ENCODE measurements at regions not wholly inside any gene's neighbourhood (a gene's known extent, or its start where the extent isn't known, plus 50 kb on each side); places are given as distances from the start of the nearest gene placed in this dataset.

DNA sequence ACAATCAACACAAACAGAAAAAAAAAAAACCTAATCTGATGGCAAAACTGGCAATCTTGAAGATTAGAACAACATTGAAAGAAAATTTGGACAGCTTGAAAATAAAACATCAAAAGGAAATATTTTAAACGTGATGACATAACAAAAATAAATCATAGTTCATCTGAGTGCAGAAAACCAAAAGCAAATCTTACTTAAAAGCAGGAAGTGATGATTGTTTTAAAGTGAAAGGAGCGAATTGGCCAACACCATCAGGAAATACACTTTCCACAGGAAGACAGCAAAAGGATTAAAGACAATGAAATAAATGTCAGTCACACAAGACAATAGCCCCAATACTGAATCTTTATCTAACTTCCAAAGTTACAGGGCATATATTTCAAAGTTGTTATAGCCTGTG, 696.5 kb upstream of the CHORDC1 start:
- H3K27ac ChIP-seq (replicated peaks): no peak overlapping the region
- no peaks in the 10 kb centered on the region for H3K27me3 ChIP-seq (ENCODE audit: insufficient read depth, poor library complexity, severe bottlenecking)
- no peak for DNase-seq (ENCODE audit: low read depth in 1 of 2, low spot score in 1 of 2)
- TF ChIP-seq SPI1 (IDR thresholded peaks at IDR 0.05; ENCODE audit: borderline replicate concordance, low read depth) (no peak), GABPA (IDR thresholded peaks at IDR 0.05; ENCODE audit: low read depth) (no peak), POLR2AphosphoS5 (IDR thresholded peaks at IDR 0.05; ENCODE audit: low read depth) (no peak)
- TF ChIP-seq, protein P1, sequence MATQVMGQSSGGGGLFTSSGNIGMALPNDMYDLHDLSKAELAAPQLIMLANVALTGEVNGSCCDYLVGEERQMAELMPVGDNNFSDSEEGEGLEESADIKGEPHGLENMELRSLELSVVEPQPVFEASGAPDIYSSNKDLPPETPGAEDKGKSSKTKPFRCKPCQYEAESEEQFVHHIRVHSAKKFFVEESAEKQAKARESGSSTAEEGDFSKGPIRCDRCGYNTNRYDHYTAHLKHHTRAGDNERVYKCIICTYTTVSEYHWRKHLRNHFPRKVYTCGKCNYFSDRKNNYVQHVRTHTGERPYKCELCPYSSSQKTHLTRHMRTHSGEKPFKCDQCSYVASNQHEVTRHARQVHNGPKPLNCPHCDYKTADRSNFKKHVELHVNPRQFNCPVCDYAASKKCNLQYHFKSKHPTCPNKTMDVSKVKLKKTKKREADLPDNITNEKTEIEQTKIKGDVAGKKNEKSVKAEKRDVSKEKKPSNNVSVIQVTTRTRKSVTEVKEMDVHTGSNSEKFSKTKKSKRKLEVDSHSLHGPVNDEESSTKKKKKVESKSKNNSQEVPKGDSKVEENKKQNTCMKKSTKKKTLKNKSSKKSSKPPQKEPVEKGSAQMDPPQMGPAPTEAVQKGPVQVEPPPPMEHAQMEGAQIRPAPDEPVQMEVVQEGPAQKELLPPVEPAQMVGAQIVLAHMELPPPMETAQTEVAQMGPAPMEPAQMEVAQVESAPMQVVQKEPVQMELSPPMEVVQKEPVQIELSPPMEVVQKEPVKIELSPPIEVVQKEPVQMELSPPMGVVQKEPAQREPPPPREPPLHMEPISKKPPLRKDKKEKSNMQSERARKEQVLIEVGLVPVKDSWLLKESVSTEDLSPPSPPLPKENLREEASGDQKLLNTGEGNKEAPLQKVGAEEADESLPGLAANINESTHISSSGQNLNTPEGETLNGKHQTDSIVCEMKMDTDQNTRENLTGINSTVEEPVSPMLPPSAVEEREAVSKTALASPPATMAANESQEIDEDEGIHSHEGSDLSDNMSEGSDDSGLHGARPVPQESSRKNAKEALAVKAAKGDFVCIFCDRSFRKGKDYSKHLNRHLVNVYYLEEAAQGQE (IDR thresholded peaks at IDR 0.05; ENCODE audit: insufficient replicate concordance, low read depth): no peak
- TF ChIP-seq, protein P2, sequence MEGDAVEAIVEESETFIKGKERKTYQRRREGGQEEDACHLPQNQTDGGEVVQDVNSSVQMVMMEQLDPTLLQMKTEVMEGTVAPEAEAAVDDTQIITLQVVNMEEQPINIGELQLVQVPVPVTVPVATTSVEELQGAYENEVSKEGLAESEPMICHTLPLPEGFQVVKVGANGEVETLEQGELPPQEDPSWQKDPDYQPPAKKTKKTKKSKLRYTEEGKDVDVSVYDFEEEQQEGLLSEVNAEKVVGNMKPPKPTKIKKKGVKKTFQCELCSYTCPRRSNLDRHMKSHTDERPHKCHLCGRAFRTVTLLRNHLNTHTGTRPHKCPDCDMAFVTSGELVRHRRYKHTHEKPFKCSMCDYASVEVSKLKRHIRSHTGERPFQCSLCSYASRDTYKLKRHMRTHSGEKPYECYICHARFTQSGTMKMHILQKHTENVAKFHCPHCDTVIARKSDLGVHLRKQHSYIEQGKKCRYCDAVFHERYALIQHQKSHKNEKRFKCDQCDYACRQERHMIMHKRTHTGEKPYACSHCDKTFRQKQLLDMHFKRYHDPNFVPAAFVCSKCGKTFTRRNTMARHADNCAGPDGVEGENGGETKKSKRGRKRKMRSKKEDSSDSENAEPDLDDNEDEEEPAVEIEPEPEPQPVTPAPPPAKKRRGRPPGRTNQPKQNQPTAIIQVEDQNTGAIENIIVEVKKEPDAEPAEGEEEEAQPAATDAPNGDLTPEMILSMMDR (IDR thresholded peaks at IDR 0.05; ENCODE audit: insufficient read depth, low read length): no peak
- H3K4me3 ChIP-seq (replicated peaks; ENCODE audit: insufficient read depth, low read length): no peak overlapping the region

DNA sequence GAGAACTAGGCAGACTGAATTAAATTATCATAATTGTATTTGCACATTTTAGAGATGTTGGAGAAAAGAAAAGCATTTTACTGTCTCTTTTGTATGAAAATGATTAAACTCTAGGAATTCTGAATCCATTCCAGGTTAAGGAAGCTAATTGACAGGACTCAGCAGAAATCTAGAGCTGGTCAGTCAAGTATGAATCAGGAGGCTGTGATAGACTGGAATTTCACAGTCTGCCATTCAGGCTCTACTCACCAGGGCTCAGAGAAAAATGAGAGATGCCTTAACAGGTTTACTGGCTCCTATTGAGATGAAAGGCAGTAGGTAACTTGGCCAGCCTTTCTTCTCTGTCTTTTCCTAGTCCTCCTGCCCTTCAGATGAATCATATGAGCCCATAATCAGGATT, 693.9 kb upstream of the CHORDC1 start:
- Histone ChIP-seq H3K27ac (replicated peaks) (no peak overlapping the region), H3K27me3 (ENCODE audit: insufficient read depth, poor library complexity, severe bottlenecking) (no peaks in the 10 kb centered on the region), H3K4me3 (replicated peaks; ENCODE audit: insufficient read depth, low read length) (no peak overlapping the region)
- TF ChIP-seq SPI1 (IDR thresholded peaks at IDR 0.05; ENCODE audit: borderline replicate concordance, low read depth): no peak
- no peak for TF ChIP-seq GABPA (IDR thresholded peaks at IDR 0.05; ENCODE audit: low read depth)
- TF ChIP-seq, protein P2 (IDR thresholded peaks at IDR 0.05; ENCODE audit: insufficient read depth, low read length): no peak
- TF ChIP-seq POLR2AphosphoS5 (IDR thresholded peaks at IDR 0.05; ENCODE audit: low read depth): no peak
- TF ChIP-seq, protein P1 (IDR thresholded peaks at IDR 0.05; ENCODE audit: insufficient replicate concordance, low read depth): no peak
- no peak for DNase-seq (ENCODE audit: low read depth in 1 of 2, low spot score in 1 of 2)

DNA sequence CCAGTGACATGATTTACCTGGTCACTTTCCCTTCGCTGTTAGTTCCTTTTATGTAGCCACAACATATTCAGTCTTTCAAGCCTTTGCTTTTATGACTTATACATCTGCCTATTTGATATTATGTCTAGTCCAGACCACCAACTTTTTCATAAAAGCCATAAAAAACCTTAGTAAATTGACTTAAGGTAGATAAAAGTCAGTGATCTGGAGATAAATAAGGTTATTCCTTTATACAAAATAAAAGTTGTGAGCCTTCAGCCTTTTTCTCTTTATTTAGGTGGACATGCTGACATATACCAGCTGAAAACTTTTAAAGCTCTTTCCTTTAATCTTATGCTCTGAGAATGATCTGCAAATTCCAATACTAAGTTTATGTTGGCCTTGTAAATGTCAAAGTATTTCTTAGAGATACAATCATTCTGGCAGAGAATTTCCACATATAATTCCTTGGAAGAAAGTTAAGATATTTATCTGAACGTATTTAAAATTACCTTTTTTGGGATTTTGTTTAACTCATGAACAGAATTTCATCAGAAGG, 690.4 kb upstream of the CHORDC1 start:
- no peak for DNase-seq (ENCODE audit: low read depth in 1 of 2, low spot score in 1 of 2)
- TF ChIP-seq GABPA (IDR thresholded peaks at IDR 0.05; ENCODE audit: low read depth) (no peak), POLR2AphosphoS5 (IDR thresholded peaks at IDR 0.05; ENCODE audit: low read depth) (no peak), SPI1 (IDR thresholded peaks at IDR 0.05; ENCODE audit: borderline replicate concordance, low read depth) (no peak)
- TF ChIP-seq, protein P1 (IDR thresholded peaks at IDR 0.05; ENCODE audit: insufficient replicate concordance, low read depth): no peak
- TF ChIP-seq, protein P2 (IDR thresholded peaks at IDR 0.05; ENCODE audit: insufficient read depth, low read length): no peak
- Histone ChIP-seq H3K27me3 (ENCODE audit: insufficient read depth, poor library complexity, severe bottlenecking) (no peaks in the 10 kb centered on the region), H3K4me3 (replicated peaks; ENCODE audit: insufficient read depth, low read length) (no peak overlapping the region), H3K27ac (replicated peaks) (no peak overlapping the region)
